Mesendoderm (in vitro differentiated cells): ENCODE measurements at regions not wholly inside any gene's neighbourhood (a gene's known extent, or its start where the extent isn't known, plus 50 kb on each side); places are given as distances from the start of the nearest gene placed in this dataset. TPM values are rescaled to one million over a fixed set of nuclear protein-coding genes. Genes with fewer than 3 reads are reported as not detected.
"Not testable (repeated sequence)": the region's sequence is repeated elsewhere in the genome, so short reads cannot be mapped to it uniquely, and the experiment has no call there.

Experiments
- DNase-seq: peaks from one replicate; pipeline ENCODE4 v3.0.0; 2013
- H2AK5ac ChIP-seq: 2 replicates; pipeline ENCODE4 v1.6.1; 2013; ENCODE audit warnings: low read length, inconsistent platforms
- H2BK120ac ChIP-seq: 2 replicates; pipeline ENCODE4 v1.6.1; 2013; ENCODE audit warnings: low read depth, mild to moderate bottlenecking, low read length, moderate library complexity, mixed read lengths
- H2BK15ac ChIP-seq: replicated peaks from 2 replicates; pipeline ENCODE4 v1.6.1; 2013; ENCODE audit warnings: low read depth, mild to moderate bottlenecking, moderate library complexity
- H2BK5ac ChIP-seq: 2 replicates; pipeline ENCODE4 v1.6.1; 2013; ENCODE audit warnings: low read length, inconsistent platforms
- H3K18ac ChIP-seq: 2 replicates; pipeline ENCODE4 v1.6.1; 2013; ENCODE audit warnings: mild to moderate bottlenecking, low read length, mixed read lengths
- H3K23ac ChIP-seq: one replicate; pipeline ENCODE4 v1.6.1; 2013; ENCODE audit warnings: low read length
- H3K27ac ChIP-seq: 2 replicates; pipeline ENCODE4 v1.5.1; 2013; ENCODE audit warnings: low read depth, mild to moderate bottlenecking, inconsistent platforms, low read length, moderate library complexity
- H3K27me3 ChIP-seq: 2 replicates; pipeline ENCODE4 v1.6.1; 2013; ENCODE audit warnings: low read length, control low read depth, mild to moderate bottlenecking, inconsistent platforms; ENCODE audit not compliant: insufficient read depth, poor library complexity
- H3K36me3 ChIP-seq: 2 replicates; pipeline ENCODE4 v1.6.1; 2013; ENCODE audit warnings: low read length, inconsistent platforms; ENCODE audit not compliant: control insufficient read depth, insufficient read depth
- H3K4ac ChIP-seq: one replicate; pipeline ENCODE4 v1.6.1; 2013; ENCODE audit warnings: low read depth, mild to moderate bottlenecking, low read length, moderate library complexity
- H3K4me1 ChIP-seq: 2 replicates; pipeline ENCODE4 v1.6.1; 2013; ENCODE audit warnings: low read depth, low read length, inconsistent platforms; ENCODE audit not compliant: control insufficient read depth
- H3K4me2 ChIP-seq: 2 replicates; pipeline ENCODE4 v1.6.1; 2013; ENCODE audit warnings: low read length
- H3K4me3 ChIP-seq: 2 replicates; pipeline ENCODE4 v1.5.1; 2013; ENCODE audit warnings: mild to moderate bottlenecking, low read length
- H3K56ac ChIP-seq: one replicate; pipeline ENCODE4 v1.6.1; 2013; ENCODE audit warnings: low read length
- H3K79me1 ChIP-seq: 2 replicates; pipeline ENCODE4 v1.6.1; 2013; ENCODE audit warnings: low read length, inconsistent platforms
- H3K79me2 ChIP-seq: 2 replicates; pipeline ENCODE4 v1.6.1; 2013; ENCODE audit warnings: mild to moderate bottlenecking, low read length; ENCODE audit not compliant: control insufficient read depth, insufficient read depth
- H3K9ac ChIP-seq: 2 replicates; pipeline ENCODE4 v1.6.1; 2013; ENCODE audit warnings: low read length, inconsistent platforms
- H4K5ac ChIP-seq: one replicate; pipeline ENCODE4 v1.6.1; 2013; ENCODE audit warnings: low read length
- H4K8ac ChIP-seq: one replicate; pipeline ENCODE4 v1.6.1; 2013; ENCODE audit warnings: low read depth, mild to moderate bottlenecking, control low read depth, low read length, moderate library complexity
- WGBS: extraction: QIAGEN DNeasy Blood & Tissue Kit; methylation state at CpG from one replicate; pipeline ENCODE4 v1.1.7; 2013; ENCODE audit warnings: low lambda C conversion rate, missing lambda C conversion rate; ENCODE audit not compliant: insufficient coverage; ENCODE audit errors: extremely low coverage; 5-methylcytosine and 5-hydroxymethylcytosine counted together
- small RNA-seq: library from polyadenylated mRNA; stranded (forward); fragments of <200 nt; extraction: miRNeasy Mini kit (QIAGEN cat#:217004); gene quantifications from one replicate; pipeline ENCODE3, GENCODE V24; 2013; ENCODE audit not compliant: insufficient read depth

DNA sequence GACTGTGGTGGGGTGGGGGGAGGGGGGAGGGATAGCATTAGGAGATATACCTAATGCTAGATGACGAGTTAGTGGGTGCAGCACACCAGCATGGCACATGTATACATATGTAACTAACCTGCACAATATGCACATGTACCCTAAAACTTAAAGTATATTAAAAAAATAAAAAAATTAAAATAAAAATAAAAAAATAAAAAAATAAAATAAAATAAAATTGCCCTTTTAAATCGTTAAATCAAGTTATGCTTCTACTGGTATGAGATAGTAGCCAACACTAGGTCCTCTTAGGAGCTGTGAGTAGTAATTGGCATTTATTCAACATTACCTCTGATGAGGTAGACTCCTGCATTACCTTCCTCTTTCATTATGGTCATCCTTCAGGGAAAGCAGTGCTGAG, 52.9 kb upstream of the FAM241A start:
- H2BK15ac ChIP-seq, H3K4me3 ChIP-seq, H3K79me1 ChIP-seq, H3K4me1 ChIP-seq, H2BK120ac ChIP-seq, DNase-seq, H4K8ac ChIP-seq, H3K4me2 ChIP-seq, H3K27ac ChIP-seq, H3K36me3 ChIP-seq, H3K4ac ChIP-seq, H2BK5ac ChIP-seq, H4K5ac ChIP-seq, H2AK5ac ChIP-seq, H3K56ac ChIP-seq, H3K79me2 ChIP-seq, H3K9ac ChIP-seq, H3K18ac ChIP-seq, H3K27me3 ChIP-seq, H3K23ac ChIP-seq: not testable (repeated sequence)
- WGBS, result no CpG with 5 or more reads among the region's 2 CpGs

DNA sequence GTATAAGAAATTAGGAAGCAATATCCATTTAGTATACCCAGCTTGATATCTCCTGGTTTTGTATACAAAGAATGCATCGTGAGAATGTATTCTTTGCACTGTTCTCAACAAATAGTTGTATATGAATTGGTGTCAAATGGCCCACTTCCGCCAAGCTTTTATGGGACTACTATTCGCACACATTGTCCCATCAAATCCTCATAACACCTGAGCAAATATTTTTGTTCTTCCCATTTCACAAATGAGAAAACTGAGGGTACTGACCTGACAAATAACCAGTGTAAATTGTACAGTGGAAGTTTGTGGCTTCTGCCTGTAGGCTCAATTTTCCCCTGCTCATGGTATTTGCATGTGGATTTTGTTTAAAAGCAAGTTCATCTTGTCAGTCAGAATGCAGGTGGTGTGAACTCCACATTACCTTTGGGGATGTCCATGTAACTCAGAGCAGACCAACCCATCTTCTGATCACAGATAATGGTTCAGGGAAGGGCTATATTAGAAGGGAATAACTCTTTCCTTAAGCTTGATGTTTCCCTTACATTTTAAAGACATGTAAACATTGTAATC, 51.5 kb upstream of the FAM241A start:
- Histone ChIP-seq H3K4me1 (no peaks in the 10 kb centered on the region), H3K27ac (no peak overlapping the region), H3K36me3 (no peaks in the 10 kb centered on the region), H2AK5ac (no peak overlapping the region), H3K56ac (no peak overlapping the region), H3K18ac (no peak overlapping the region), H3K4me3 (no peak overlapping the region), H2BK120ac (no peak overlapping the region), H3K27me3 (no peaks in the 10 kb centered on the region), H3K23ac (no peak overlapping the region), H3K9ac (no peak overlapping the region), H2BK5ac (no peak overlapping the region), H3K4ac (no peak overlapping the region), H4K8ac (no peak overlapping the region), H3K4me2 (no peak overlapping the region), H4K5ac (no peak overlapping the region), H2BK15ac (no peak overlapping the region), H3K79me2 (no peaks in the 10 kb centered on the region), H3K79me1 (no peaks in the 10 kb centered on the region)
- no CpG with 5 or more reads among the region's 3 CpGs for whole genome bisulfite sequencing
- no peak for DNase-seq

DNA sequence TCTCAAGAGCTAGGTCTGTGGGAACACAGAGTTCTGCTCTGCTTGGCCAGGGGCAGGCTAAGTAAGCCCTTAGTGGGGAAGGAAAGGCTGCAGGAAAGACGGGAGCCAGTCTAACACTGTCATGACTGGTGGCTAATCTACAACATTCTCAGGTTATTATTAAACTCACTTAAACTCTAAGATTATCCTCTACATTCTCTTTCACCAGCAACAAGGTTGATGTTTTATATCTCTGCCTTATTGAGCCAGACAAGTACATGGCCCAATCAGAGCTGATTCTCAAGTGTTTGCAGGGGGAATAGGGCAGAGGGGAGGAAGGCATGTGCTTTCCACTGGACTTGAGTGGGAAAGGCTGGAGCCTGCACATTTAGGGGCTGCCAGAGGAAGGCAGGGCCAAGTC, 50.9 kb upstream of the FAM241A start:
- no peaks in the 10 kb centered on the region for H3K36me3 ChIP-seq
- H4K8ac ChIP-seq, result no peak overlapping the region
- no peaks in the 10 kb centered on the region for H3K79me1 ChIP-seq
- H3K18ac ChIP-seq, result no peak overlapping the region
- no peaks in the 10 kb centered on the region for H3K4me1 ChIP-seq
- H2BK5ac ChIP-seq, result no peak overlapping the region
- DNase-seq, result no peak
- no peak overlapping the region for H3K23ac ChIP-seq
- H3K56ac ChIP-seq, result no peak overlapping the region
- no peak overlapping the region for H3K4me2 ChIP-seq
- H2BK120ac ChIP-seq, result no peak overlapping the region
- no peak overlapping the region for H2AK5ac ChIP-seq
- H3K4ac ChIP-seq, result no peak overlapping the region
- H3K27ac ChIP-seq, result no peak overlapping the region
- H3K4me3 ChIP-seq, result no peak overlapping the region
- H4K5ac ChIP-seq, result no peak overlapping the region
- no peaks in the 10 kb centered on the region for H3K27me3 ChIP-seq
- no peak overlapping the region for H2BK15ac ChIP-seq
- no peaks in the 10 kb centered on the region for H3K79me2 ChIP-seq
- WGBS, result no CpG with 5 or more reads among the region's 1 CpG
- no peak overlapping the region for H3K9ac ChIP-seq

Small RNA genes in the stretch of these regions (small RNA-seq; reads per million reads assigned to genes)
- gene MIR297 (not detected), gene RNU6-289P (not detected)
